NCI-H510A (cell line): ENCODE measurements at regions not wholly inside any gene's neighbourhood (a gene's known extent, or its start where the extent isn't known, plus 50 kb on each side); places are given as distances from the start of the nearest gene placed in this dataset.
"Not testable (repeated sequence)": the region's sequence is repeated elsewhere in the genome, so short reads cannot be mapped to it uniquely, and the experiment has no call there.

Source experiments
- DNase-seq: peaks from one replicate; lab custom pipeline; 2025; lab: John Stamatoyannopoulos, UW

DNA sequence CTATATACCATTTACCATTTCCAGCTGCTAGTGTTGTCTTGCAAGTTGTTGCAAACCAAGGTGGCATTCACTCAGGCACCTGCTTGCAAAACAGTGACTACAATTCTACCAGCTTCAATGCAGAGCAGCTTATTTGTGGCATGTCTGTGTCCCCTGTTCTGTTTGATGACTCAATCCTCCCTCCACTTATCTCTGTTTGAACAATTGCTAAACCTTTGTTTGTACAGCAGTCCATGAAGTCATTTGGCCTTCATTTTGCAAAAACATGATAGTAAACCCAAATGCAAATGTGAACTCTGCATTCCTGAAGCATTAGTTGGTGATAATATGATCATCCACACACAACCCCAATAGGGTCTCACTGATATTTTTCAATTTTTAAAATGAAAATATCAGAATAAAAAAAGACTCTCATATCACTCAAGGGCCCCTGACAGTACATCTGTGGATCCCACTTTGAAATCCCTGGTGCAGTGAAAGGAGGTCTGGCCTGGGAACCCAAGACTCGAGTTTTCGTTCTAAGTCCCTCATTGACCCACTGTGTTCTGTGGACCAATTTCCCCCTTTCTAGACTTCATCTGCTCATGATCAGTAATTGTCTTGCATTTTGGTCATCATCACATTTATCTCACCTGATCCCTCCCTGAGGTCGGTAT, 425.4 kb downstream of the RPS24 start:
- DNase-seq, result peak; percentile 89

DNA sequence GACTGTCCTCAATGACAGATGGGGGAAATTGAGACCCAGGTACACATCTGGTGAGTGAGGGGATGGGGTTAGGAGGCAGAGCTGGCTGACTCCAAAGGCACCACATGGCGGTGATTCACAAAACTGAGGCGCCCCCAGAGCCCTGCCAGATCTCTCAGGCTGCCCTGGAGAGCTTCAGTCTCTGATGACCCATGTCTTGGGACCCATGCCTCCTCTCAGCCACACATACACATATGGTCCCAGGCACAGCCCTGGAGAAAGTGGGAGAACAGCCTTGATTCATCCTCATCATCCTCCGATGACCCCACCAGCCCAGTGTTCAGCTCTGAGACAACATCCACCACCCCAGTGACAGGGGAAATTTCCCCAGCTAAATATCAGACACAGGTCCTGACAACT, 426.0 kb downstream of the RPS24 start:
- no peak for DNase-seq

DNA sequence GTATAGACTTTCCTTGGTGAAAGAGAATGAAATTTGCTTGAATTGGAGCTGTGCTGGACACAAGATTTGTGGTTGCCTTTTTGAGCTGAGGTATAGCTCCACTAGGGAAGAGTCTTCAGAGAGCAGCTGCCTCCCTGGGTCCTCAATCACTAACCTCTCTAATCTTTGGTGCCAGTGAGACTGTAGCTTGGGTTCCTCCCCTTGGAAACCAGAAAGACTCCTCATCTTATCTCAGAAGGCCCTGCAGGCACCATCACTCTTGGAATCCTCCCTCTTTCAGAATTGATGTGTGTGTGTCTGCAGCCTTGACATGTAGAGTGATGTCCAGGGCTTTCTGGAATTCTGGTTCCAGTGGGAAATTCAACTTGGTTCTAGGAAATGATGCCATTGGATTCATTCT, 426.5 kb downstream of the RPS24 start:
- no peak for DNase-seq

DNA sequence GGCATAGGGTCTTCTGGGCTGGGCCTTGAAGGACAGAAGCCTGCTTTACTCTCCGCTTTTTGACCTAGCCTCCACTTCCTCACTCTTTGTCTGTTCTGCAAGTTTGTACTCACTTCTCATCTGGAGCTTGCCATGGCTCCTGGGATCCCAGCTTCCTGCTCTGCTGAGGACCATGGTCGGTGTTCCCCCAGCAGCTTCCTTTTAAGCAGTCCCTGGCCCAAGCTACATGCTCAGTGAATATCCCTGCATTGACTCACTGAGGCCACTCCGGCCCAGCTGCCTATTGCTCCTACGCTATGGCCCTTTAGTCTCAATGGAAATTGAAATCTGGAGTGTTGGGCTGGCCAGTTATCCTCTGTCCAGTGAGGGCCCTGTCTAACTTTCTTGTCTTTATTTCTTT, 427.7 kb downstream of the RPS24 start:
- DNase-seq, result no peak

DNA sequence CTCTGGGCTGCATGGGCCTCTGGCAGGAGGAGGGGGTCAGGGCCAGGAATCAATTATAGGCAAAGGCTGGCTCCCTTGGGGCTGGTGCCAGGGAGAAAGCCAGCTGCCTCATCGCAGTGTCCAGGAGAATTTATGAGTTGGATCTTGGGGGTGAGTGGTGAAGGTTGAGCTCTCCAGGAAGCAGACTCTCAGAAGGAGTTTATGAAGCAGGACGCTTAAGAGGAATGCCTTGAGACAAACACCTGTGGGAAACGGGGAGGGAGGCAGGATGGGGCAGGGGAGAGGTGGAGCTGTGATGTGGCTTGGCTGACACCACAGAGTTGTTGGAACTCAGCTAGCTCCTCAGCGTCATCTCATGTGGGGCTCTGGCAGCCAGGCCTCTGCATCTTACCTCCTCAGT, 428.5 kb downstream of the RPS24 start:
- DNase-seq, result no peak

DNA sequence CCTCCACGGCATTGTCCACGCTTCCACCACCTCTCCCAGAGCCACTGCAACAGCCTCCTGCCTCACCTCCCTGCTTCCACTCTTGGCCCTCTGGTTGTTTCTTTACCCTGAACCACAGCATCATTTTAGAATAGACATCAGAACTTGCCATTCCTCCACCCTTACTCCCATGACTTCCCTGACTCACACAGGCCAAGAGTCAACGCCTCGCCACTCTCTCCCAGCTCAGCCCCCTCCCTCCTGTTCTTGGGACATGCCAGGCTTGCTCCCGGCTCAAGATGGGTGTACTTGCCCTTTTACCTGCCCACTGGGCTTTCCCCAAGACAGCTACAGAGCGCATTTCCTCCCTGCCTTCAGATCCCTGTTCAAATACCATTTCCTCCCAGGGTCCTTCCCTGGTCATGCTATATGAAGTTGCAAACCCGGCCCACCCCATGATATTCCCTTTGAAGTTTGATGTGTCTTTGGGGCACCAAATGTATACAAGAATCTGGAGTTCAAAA, 429.1 kb downstream of the RPS24 start:
- no peak for DNase-seq

DNA sequence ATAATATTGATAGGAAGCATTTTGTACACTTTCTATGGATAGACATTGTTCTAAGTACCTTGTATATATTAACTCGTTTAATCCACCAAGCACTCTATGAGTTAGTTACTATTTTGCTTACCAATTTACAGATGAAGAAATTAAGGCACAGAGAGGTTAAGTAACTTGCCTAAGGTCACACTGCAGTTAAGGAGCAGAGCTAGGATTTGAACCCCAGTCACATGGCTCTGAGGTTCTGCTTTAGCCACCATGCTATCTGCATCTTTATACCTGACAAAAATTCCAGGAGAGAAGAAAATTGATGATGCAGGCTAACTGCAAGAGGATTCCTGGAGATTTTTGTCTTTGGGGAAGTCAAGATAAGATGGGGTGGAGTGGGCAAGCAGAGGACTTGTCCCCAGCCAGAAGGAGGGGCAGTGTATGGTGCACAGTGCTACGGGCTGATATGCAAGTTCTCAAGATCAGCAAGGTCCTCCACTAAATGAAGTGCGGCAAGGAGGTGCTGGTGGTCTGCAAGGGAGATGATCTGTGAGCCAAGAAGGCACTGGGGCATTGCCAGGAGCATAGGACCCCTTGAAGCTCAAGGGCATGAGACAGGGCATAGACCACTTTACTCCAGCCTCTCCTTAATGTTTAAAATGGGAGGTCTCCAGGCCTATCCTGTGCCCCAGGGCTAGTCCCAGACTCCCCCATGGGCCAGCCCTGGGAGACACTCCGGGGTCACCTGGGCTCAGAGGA, 430.6 kb downstream of the RPS24 start:
- DNase-seq, result no peak

DNA sequence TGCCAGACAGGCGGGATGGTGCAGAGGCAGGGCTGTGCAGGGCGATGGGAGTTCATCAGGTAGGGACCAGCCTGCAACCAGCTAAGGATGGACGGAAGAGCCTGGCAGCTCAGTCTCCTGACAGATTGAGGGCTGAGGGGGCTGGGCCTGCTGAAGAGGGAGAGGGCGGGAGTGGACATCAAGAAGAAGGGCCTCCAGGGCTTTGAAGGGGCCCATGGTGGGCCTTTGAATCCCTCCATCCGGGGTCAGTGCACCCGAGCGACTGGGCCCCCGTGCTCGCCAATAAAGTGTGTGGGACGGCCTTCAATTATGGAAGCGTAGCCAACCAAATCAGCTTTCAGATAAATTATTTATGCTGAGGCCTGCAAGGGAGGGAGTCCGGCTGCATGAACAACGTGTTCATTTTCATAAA, 431.2 kb downstream of the RPS24 start:
- no peak for DNase-seq

DNA sequence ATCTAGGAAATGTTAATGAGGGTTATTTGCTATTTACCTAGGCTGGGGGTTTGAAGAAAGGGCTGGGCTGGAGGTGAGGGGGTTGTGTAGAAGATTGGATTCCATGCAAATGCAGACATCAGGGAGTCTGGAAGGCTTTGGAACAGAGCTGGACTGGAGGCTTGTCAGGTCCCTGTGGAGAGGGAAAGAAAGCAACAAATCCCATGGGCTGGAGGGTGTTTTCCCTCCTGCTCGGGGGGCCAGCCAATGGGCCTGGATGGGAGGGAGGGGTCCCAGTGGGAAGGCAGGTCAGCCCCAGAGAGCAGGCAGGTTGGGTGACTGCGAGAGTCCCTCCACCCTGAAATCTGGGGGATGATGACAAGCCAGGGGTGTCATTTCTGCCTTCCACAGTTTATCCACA, 431.8 kb downstream of the RPS24 start:
- DNase-seq, result no peak

DNA sequence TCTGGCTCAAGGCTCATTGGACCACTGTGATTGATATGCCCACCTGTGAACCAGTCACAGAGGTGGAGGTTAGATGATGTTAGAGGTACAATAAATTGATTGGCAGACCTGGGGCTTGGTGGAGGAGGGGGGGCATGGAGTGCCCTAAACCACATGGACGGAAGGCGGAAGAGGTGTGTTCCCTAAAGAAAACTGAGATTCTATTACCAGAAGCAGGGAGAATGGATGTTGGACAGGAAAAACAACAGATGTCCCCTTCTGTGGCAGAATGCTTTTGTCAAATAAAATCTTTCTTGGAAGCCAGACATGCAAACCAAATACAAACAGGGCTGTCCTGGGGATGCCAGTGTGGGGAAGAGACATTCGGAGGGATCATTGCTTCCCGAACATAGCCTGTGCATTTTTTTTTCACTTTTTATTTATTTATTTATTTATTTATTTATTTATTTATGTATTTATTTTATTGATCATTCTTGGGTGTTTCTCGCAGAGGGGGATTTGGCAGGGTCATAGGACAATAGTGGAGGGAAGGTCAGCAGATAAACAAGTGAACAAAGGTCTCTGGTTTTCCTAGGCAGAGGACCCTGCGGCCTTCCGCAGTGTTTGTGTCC, 433.9 kb downstream of the RPS24 start:
- no peak for DNase-seq

DNA sequence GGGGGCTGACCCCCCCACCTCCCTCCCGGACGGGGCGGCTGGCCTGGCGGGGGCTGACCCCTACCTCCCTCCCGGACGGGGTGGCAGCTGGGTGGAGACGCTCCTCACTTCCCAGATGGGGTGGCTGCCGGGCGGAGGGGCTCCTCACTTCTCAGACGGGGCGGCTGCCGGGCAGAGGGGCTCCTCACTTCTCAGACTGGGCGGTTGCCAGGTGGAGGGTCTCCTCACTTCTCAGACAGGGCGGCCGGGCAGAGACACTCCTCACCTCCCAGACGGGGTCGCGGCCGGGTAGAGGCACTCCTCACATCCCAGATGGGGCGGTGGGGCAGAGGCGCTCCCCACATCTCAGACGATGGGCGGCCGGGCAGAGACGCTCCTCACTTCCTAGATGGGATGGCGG, 435.1 kb downstream of the RPS24 start:
- DNase-seq, result not testable (repeated sequence)

DNA sequence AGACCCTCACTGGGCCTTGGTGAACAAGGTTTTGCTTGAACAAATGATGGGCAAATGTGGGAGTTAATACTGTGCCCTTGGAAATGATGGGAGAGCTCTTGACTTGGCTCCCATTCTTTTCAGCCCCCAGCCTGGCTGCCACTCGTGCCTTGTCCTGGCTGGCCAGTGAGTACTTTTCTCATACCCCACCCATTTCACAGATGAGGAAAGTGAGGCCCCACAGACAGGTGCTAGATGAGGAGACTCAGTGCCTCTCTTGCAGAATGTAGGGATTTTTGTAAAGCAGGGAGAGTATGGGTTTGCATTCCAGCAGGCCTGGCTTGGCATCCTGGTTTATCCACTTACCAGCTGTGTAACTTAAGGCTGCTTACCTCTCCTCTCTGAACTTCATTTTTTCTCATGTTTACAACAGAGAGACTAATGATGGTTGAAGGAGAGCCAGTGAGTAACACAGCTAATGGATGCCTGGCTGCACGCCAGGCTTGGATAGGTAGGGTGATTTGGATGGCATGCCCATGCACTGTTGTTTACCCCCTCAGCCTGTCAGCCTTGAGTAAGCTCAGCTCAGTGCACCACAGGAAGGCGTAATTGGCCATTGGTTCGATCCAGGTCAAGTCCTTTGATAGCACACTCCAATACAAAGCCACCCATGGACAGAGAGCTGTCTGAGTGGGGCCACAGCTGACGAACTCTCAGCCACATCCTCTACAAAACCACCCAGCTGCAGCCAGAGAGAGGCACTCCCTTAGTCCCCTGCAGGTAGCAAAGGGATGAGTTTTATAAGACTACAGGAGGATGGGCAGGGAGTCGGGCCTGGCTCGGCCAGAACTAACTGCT, 436.8 kb downstream of the RPS24 start:
- peak; percentile 93 for DNase-seq

DNA sequence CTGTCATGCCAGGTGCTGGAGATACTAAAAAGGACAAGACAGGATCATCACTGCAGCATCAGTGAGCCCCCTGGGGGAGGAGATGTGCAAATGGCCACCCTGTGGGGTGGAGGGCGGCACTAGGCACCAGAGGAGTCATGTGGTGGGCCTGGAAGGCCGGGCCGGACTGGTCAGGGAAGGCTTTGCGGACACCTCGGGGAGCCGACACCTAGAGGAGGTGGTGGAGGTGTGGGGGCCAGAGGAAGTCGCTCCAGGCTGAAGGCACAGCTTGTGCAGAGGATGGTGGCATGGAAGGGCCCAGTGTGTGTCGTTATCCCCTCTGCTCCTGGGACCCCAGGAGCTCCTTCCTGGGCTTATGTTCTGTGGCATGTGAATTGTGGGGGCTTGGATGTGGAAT, 437.7 kb downstream of the RPS24 start:
- no peak for DNase-seq

DNA sequence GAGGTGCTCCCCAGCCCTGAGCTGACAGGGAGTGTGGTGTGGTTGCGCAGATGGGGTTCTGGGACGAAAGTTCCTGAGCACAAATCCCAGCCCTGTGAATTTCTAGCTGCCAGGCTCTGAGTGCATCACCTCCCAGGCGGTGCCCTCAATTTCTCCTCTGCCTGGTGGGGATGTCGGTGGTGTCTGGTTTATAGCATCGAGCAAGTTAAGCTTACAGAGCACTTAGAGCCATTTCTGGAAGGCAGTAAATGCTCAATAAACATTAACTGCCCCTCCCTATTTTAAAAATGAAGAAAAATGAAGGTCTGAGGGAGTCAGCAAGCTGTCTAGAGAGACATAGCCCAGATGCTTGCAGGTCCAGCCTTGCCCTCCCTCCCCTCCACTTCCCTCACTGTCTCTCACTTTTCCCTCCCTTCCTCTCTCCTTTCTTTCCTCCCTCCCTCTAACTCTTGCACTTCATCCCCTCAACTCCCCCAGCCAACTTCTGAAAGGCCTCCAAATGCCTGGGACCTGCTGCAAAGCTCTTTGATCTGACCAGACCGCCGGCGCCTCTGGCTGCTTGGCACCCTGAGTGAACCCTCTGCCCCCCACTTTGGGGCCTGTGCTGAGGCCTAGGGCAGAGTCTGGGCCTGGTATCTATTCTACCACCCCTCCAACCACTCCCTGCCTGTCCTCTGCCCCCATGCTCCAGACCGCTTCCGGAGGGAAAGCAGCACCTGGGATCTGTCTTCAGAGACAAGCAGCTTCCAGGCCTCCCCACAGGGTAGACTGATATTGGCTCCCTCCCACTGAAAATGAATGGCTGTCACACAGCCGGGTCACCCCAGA, 438.3 kb downstream of the RPS24 start:
- no peak for DNase-seq

DNA sequence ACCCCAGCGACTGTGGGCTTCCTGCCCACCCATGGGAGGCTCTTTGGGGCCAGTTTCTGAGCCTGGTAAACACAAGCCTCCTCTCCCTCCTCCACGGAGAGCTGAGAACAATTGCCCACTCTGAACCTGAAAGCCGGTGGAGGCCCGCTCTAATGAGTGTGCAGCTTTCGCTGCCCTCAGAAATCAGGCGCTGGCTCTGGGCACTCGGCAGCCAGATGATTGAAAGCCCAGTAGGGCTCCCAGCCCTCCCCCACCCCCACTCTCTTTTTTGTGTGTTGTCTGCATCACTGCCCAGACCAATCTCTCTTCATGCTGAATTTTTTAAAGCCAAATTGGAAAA, 438.9 kb downstream of the RPS24 start:
- DNase-seq, result no peak

DNA sequence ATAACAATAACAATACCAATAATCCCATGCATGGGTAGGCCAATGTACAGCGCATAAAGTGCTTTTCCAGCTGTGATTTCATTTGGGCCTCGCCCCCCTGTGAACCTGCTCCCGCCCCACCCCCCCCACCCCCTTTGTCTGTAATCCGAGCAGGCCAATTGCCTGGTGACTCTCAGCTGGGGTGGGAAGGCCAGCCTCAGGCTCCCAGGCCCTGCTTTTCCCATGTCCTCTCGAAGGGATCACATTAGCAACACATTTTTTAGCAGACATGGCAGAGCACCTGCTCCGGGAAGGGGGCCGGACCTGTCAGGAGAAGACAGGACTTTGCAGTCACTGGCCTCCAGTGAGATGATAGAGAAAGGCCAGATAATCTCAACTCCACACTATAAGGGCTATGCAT, 439.3 kb downstream of the RPS24 start:
- no peak for DNase-seq

DNA sequence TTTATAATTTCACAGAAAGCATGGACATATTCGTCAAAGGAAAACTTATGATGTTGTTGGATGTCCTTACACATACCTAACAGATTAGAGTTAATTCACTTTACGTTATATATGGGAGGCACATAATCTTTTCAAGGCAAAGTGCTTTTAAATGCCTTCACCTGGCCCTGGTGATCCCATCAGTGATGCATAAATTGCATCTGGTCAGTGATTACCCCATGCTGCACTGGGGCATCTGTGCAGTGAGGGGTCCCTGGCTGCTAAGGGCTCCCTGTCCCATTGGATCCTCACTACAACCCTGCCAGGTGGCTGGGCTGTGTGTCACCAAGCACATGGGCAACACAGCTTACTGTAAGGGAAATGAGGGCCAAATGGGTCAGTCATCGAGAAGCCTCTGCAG, 441.1 kb downstream of the RPS24 start:
- DNase-seq, result no peak

DNA sequence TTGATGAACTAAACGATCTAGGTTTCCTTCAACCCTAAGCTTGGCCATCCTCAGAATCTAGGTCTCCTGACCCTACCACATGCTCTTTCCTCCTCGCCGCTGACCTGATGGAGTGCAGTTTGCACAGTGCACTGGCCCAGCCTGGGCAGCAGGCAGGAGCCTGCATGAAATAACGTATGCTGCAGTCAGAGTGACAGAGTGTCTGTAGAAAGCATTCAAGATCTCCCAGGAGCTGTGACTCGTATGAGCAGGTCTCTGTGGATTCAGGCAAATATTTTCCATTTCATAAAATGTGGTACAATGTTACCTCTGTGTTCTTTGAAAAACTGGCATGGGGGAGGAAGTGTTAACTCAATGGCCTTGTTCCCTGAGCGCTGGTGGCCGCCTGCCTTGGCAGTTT, 441.8 kb downstream of the RPS24 start:
- no peak for DNase-seq

DNA sequence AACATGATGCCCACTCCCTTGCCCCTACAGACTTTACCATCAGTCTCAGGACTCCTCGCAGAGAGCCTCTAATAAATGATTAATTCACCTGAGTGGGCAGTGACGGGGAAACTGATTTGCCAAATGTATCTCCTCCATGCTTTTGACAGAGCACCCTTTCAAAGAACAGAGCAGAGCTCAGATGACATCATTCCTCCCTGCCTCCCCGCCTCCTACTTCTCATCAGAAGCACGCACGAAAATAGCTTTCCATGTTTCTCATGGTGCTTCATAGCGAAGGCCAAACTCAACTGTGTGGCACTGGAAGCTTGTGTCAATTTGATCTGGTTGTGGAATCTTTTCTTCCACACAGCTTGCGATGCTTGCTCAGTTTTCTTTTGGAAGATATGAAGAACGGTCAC, 442.5 kb downstream of the RPS24 start:
- no peak for DNase-seq

DNA sequence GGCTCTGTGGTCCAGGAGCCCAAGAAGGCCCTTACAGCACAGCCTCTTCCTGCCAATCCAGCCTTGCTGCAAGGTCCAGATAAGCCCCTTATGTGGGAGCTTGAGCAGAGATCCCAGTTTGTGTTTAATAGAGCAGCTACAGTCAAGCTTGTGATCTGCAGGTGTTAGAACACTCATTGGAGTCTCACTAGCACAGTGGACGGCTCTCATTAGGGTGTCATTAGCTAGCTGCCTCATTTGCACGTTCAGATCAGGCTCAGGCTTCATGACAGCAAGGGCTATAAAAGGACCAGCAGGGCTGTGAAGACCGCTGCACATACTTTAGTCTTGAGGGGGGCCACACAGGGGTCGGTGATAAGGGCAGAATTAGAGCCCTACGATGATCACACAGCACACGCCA, 443.2 kb downstream of the RPS24 start:
- DNase-seq, result no peak

DNA sequence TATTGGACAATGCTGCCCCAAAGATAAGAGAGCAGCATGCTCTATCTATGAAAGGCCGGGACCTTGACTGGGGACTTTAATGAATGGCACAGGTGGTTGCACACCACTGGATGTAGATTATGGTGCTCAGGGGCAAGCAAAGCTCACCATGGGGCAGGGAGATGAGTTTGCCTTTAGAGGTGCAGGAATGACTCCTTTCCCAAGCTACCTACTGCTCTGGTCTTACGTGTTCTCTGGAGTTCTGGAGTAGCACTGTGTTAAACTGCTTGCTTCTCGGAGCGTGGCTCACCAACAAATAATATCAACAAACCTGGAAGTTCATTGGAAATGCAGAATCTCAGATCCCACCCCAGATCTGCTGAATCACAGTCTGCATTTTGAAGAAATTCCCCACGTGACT, 445.3 kb downstream of the RPS24 start:
- no peak for DNase-seq

DNA sequence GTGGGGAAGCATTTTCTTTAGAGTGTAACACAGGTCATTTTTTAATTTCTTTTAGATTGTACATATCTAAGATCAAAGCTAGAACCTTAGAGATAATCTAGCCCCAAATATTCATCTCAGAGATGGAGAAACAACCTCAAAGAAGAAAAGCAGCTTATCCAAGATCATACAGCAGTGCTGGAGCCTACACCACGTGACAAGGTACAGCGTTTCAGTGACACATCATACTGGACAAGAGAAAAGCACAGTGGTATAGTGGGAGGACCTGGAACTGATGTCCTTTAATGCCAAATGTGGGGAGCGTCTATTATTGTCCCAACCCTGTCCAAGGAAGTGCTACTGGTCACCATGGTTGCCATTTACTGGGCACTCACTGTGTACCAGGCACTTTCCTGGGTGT, 445.8 kb downstream of the RPS24 start:
- DNase-seq, result no peak
